GM12875 (cell line): ENCODE measurements at regions not wholly inside any gene's neighbourhood (a gene's known extent, or its start where the extent isn't known, plus 50 kb on each side); places are given as distances from the start of the nearest gene placed in this dataset.
"Not testable (repeated sequence)": the region's sequence is repeated elsewhere in the genome, so short reads cannot be mapped to it uniquely, and the experiment has no call there.

ENCODE experiments used
- H3K4me3 ChIP-seq: one replicate; pipeline ENCODE4 v1.5.1; 2011; ENCODE audit warnings: low read depth, low read length, control low read depth
- CTCF ChIP-seq: IDR thresholded peaks from 2 replicates; pipeline ENCODE4 v1.5.1; 2011; ENCODE audit warnings: low read depth, mild to moderate bottlenecking, control low read depth, inconsistent platforms, low read length, moderate library complexity, borderline replicate concordance; ENCODE audit not compliant: insufficient read depth

GRCh38 chr2:160576054-160576499 is 82.5 kb upstream of the RBMS1 start:
- H3K4me3 ChIP-seq, result no peak overlapping the region
- no peak for TF ChIP-seq CTCF

- H3K4me3 ChIP-seq, result not testable (repeated sequence)
Observed at GRCh38 chr2:160577081-160577480, 83.5 kb upstream of the RBMS1 start.

- TF ChIP-seq CTCF, result no peak
- no peak overlapping the region for H3K4me3 ChIP-seq
Observed at GRCh38 chr2:160581035-160581434, 87.4 kb upstream of the RBMS1 start.

GRCh38 chr2:160581448-160581847 is 87.8 kb upstream of the RBMS1 start:
- no peak overlapping the region for H3K4me3 ChIP-seq
- no peak for TF ChIP-seq CTCF

GRCh38 chr2:160582081-160582480 is 88.5 kb upstream of the RBMS1 start:
- no peak for TF ChIP-seq CTCF
- H3K4me3 ChIP-seq, result no peak overlapping the region

- H3K4me3 ChIP-seq, result no peak overlapping the region
- TF ChIP-seq CTCF, result no peak
Observed at GRCh38 chr2:160582490-160583145, 89.0 kb upstream of the RBMS1 start.

GRCh38 chr2:160583146-160583535 is 89.5 kb upstream of the RBMS1 start:
- no peak for TF ChIP-seq CTCF
- H3K4me3 ChIP-seq, result no peak overlapping the region

GRCh38 chr2:160583813-160584537 is 90.4 kb upstream of the RBMS1 start:
- H3K4me3 ChIP-seq, result no peak overlapping the region
- no peak for TF ChIP-seq CTCF
